Stimulated activated CD4-positive, alpha-beta T cell treated with anti-CD3 and anti-CD28 coated beads, Interleukin-15, amount 100 ng/mL, for 24 hours (primary cell): ENCODE measurements at regions not wholly inside any gene's neighbourhood (a gene's known extent, or its start where the extent isn't known, plus 50 kb on each side); places are given as distances from the start of the nearest gene placed in this dataset.
"Not testable (repeated sequence)": the region's sequence is repeated elsewhere in the genome, so short reads cannot be mapped to it uniquely, and the experiment has no call there.

ENCODE experiments used
- DNase-seq: peaks from one replicate; pipeline ENCODE4 v3.0.0-alpha.2; 2020

- DNase-seq, result no peak
Measured at GRCh38 chr4:174066611-174067205, 216.8 kb downstream of the FBXO8 start.

GRCh38 chr4:174062831-174063230 is 220.6 kb downstream of the FBXO8 start:
- no peak for DNase-seq

GRCh38 chr4:174061026-174061425 is 222.4 kb downstream of the FBXO8 start:
- no peak for DNase-seq

- no peak for DNase-seq
Measured at GRCh38 chr4:174058846-174059245, 224.6 kb downstream of the FBXO8 start.

- DNase-seq, result no peak
Measured at GRCh38 chr4:174056959-174057358, 226.5 kb downstream of the FBXO8 start.

- no peak for DNase-seq
Measured at GRCh38 chr4:174055344-174055743, 228.1 kb downstream of the FBXO8 start.

- no peak for DNase-seq
Measured at GRCh38 chr4:174053895-174054294, 229.6 kb downstream of the FBXO8 start.

- DNase-seq, result no peak
Measured at GRCh38 chr4:174047363-174047762, 236.1 kb downstream of the FBXO8 start.

GRCh38 chr4:174045829-174046228 is 237.6 kb downstream of the FBXO8 start:
- not testable (repeated sequence) for DNase-seq

GRCh38 chr4:174045381-174045780 is 238.1 kb downstream of the FBXO8 start:
- DNase-seq, result no peak

GRCh38 chr4:174041555-174042105 is 241.8 kb downstream of the FBXO8 start:
- DNase-seq, result no peak

- DNase-seq, result no peak
Measured at GRCh38 chr4:174040287-174040686, 243.2 kb downstream of the FBXO8 start.

GRCh38 chr4:174038481-174038880 is 245.0 kb downstream of the FBXO8 start:
- no peak for DNase-seq

GRCh38 chr4:174037631-174038030 is 245.8 kb downstream of the FBXO8 start:
- no peak for DNase-seq

- DNase-seq, result no peak
Measured at GRCh38 chr4:174037049-174037448, 246.4 kb downstream of the FBXO8 start.

- no peak for DNase-seq
Measured at GRCh38 chr4:174036576-174036975, 246.9 kb downstream of the FBXO8 start.

GRCh38 chr4:174036111-174036510 is 247.4 kb downstream of the FBXO8 start:
- no peak for DNase-seq

- no peak for DNase-seq
Measured at GRCh38 chr4:174023641-174024040, 259.8 kb downstream of the FBXO8 start.

GRCh38 chr4:174018236-174018635 is 265.2 kb downstream of the FBXO8 start:
- DNase-seq, result no peak

- DNase-seq, result no peak
Measured at GRCh38 chr4:174016251-174016650, 267.2 kb downstream of the FBXO8 start.

- DNase-seq, result no peak
Measured at GRCh38 chr4:174012886-174013259, 270.6 kb downstream of the FBXO8 start.

- DNase-seq, result no peak
Measured at GRCh38 chr4:174012135-174012885, 271.2 kb downstream of the FBXO8 start.

- no peak for DNase-seq
Measured at GRCh38 chr4:174010547-174010946, 272.9 kb downstream of the FBXO8 start.

GRCh38 chr4:174009686-174010451 is 273.6 kb downstream of the FBXO8 start:
- no peak for DNase-seq
